ENCODE measurements at regions not wholly inside any gene's neighbourhood (a gene's known extent, or its start where the extent isn't known, plus 50 kb on each side); places are given as distances from the start of the nearest gene placed in this dataset.

GRCh38 chrX:122552286-122552800, 631.7 kb upstream of the GRIA3 start:
- DNase-seq (ENCODE audit: low read depth in 1 of 2, low spot score in 1 of 2) = no peak
- ChIA-PET CTCF (no interaction called here), POLR2A (no interaction called here)
- Histone ChIP-seq H3K9me3 (no peaks in the 10 kb centered on the region), H3K4me2 (no peak overlapping the region), H3K4me3 (no peak overlapping the region), H3K27ac (no peak overlapping the region), H3K4me1 (no peaks in the 10 kb centered on the region)
- no peak for FAIRE-seq
- ATAC-seq = no peak
- WGBS (ENCODE audit: missing lambda C conversion rate) = 26% methylated on average over 3 of the region's 3 CpGs
- no peak for TF ChIP-seq HOXA7 (CRISPR knock-in tag; IDR thresholded peaks at IDR 0.05)

- no peak for TF ChIP-seq CTCF (IDR thresholded peaks at IDR 0.05)
- Histone ChIP-seq H3K9me3 (no peaks in the 10 kb centered on the region), H3K4me1 (no peaks in the 10 kb centered on the region), H3K4me3 (no peak overlapping the region), H3K4me2 (no peak overlapping the region), H3K27ac (no peak overlapping the region)
- ChIA-PET CTCF (no interaction called here), POLR2A (no interaction called here)
- DNase-seq (ENCODE audit: low read depth in 1 of 2, low spot score in 1 of 2) = no peak
- no peak for ATAC-seq
- FAIRE-seq = no peak
- WGBS (ENCODE audit: missing lambda C conversion rate) = 0% methylated on average over 1 of the region's 2 CpGs
Observed at GRCh38 chrX:122555925-122556324, 628.2 kb upstream of the GRIA3 start.

- no peak overlapping the region for H3K4me3 ChIP-seq
- H3K27ac ChIP-seq = no peak overlapping the region
- H3K4me1 ChIP-seq = no peaks in the 10 kb centered on the region
- 5% methylated on average over 1 of the region's 1 CpG for WGBS (ENCODE audit: missing lambda C conversion rate)
- ChIA-PET CTCF (no interaction called here), POLR2A (no interaction called here)
- DNase-seq (ENCODE audit: low read depth in 1 of 2, low spot score in 1 of 2) (peak in 1 of 2 experiments; percentile 9), FAIRE-seq (peak; percentile 63), ATAC-seq (peak; percentile 19 to 42; a peak in 3 of 6 replicates)
- TF ChIP-seq TFCP2L1 (CRISPR knock-in tag; IDR thresholded peaks at IDR 0.05) = no peak
- TF ChIP-seq SREBF2 (IDR thresholded peaks at IDR 0.05) = no peak
- TF ChIP-seq MAFK (IDR thresholded peaks at IDR 0.05; ENCODE audit: partially characterized antibody) = no peak
- no peak for TF ChIP-seq RFX5 (IDR thresholded peaks at IDR 0.05)
- TF ChIP-seq RCOR1 (IDR thresholded peaks at IDR 0.05; ENCODE audit: low read depth, low read length) = no peak
- TF ChIP-seq HOXA7 (CRISPR knock-in tag; IDR thresholded peaks at IDR 0.05) = no peak
- TF ChIP-seq HEYL (CRISPR knock-in tag; IDR thresholded peaks at IDR 0.05) = no peak
- TF ChIP-seq JUN (IDR thresholded peaks at IDR 0.05) = no peak
- no peak for TF ChIP-seq HES2 (IDR thresholded peaks at IDR 0.05)
- no peak for TF ChIP-seq NR3C1 (IDR thresholded peaks at IDR 0.05)
- no peak for TF ChIP-seq RNF2 (IDR thresholded peaks at IDR 0.05; ENCODE audit: borderline replicate concordance, low read depth)
- TF ChIP-seq FOSL2 (IDR thresholded peaks at IDR 0.05) = no peak
- TF ChIP-seq FOSL2 (CRISPR knock-in tag; IDR thresholded peaks at IDR 0.05) = no peak
- TF ChIP-seq KDM1A (IDR thresholded peaks at IDR 0.05; ENCODE audit: low read depth) = no peak
- no peak for TF ChIP-seq ZFP36 (IDR thresholded peaks at IDR 0.05; ENCODE audit: borderline replicate concordance, partially characterized antibody)
- TF ChIP-seq POLR2A (IDR thresholded peaks at IDR 0.05; ENCODE audit: low read length) = no peak
- TF ChIP-seq MAZ (IDR thresholded peaks at IDR 0.05; ENCODE audit: borderline replicate concordance, low read depth, low read length) = no peak
- H3K9me3 ChIP-seq = no peaks in the 10 kb centered on the region
- no peak overlapping the region for H3K4me2 ChIP-seq
Observed at GRCh38 chrX:122565952-122566351, 618.1 kb upstream of the GRIA3 start.

- Histone ChIP-seq H3K27ac (no peak overlapping the region), H3K4me3 (no peak overlapping the region), H3K4me1 (no peaks in the 10 kb centered on the region), H3K9me3 (no peaks in the 10 kb centered on the region), H3K4me2 (no peak overlapping the region)
- ChIA-PET POLR2A (no interaction called here), CTCF (no interaction called here)
- TF ChIP-seq EHMT2 (IDR thresholded peaks at IDR 0.05; ENCODE audit: low read depth) = no peak
- TF ChIP-seq JUN (IDR thresholded peaks at IDR 0.05) = no peak
- TF ChIP-seq RCOR1 (IDR thresholded peaks at IDR 0.05; ENCODE audit: low read depth, low read length) = no peak
- no peak for TF ChIP-seq ZFP36 (IDR thresholded peaks at IDR 0.05; ENCODE audit: borderline replicate concordance, partially characterized antibody)
- TF ChIP-seq RFX5 (IDR thresholded peaks at IDR 0.05) = no peak
- TF ChIP-seq CTCF (IDR thresholded peaks at IDR 0.05) = no peak
- TF ChIP-seq HOXB13 (CRISPR knock-in tag; IDR thresholded peaks at IDR 0.05; ENCODE audit: low read depth) = no peak
- no peak for TF ChIP-seq EHF (CRISPR knock-in tag; IDR thresholded peaks at IDR 0.05)
- TF ChIP-seq HES2 (IDR thresholded peaks at IDR 0.05) = no peak
- TF ChIP-seq FOSL2 (IDR thresholded peaks at IDR 0.05) = no peak
- no peak for TF ChIP-seq FOSL2 (CRISPR knock-in tag; IDR thresholded peaks at IDR 0.05)
- TF ChIP-seq RNF2 (IDR thresholded peaks at IDR 0.05; ENCODE audit: borderline replicate concordance, low read depth) = no peak
- no peak for TF ChIP-seq KDM1A (IDR thresholded peaks at IDR 0.05; ENCODE audit: low read depth)
- TF ChIP-seq ZSCAN20 (CRISPR knock-in tag; IDR thresholded peaks at IDR 0.05) = no peak
- TF ChIP-seq HOXA7 (CRISPR knock-in tag; IDR thresholded peaks at IDR 0.05) = no peak
- no peak for TF ChIP-seq RARB (CRISPR knock-in tag; IDR thresholded peaks at IDR 0.05)
- no peak for FAIRE-seq
- ATAC-seq = no peak
- no peak for DNase-seq (ENCODE audit: low read depth in 1 of 2, low spot score in 1 of 2)
Observed at GRCh38 chrX:122566401-122566800, 617.7 kb upstream of the GRIA3 start.
